SJSA1 (cell line): ENCODE measurements at regions not wholly inside any gene's neighbourhood (a gene's known extent, or its start where the extent isn't known, plus 50 kb on each side); places are given as distances from the start of the nearest gene placed in this dataset.

ENCODE experiments used
- DNase-seq, 2 experiments: peaks; one replicate each; pipeline ENCODE4 v3.0.0-alpha.2; 2015 to 2020; ENCODE audit warnings: low spot score in 2 of 2, low read depth in 1 of 2
- H3K27ac ChIP-seq: fragments of 250-450 bp; sonication (Bioruptor Pico); 2 replicates; pipeline ENCODE4 v1.5.1; 2020; ENCODE audit warnings: mild to moderate bottlenecking, moderate library complexity
- H3K27me3 ChIP-seq: fragments of 250-450 bp; sonication (Bioruptor Pico); replicated peaks from 2 replicates; pipeline ENCODE4 v1.5.1; 2020; ENCODE audit warnings: mild to moderate bottlenecking, moderate library complexity
- H3K36me3 ChIP-seq: fragments of 250-450 bp; sonication (Bioruptor Pico); 2 replicates; pipeline ENCODE4 v1.5.1; 2020; ENCODE audit warnings: mild to moderate bottlenecking
- H3K4me1 ChIP-seq: fragments of 250-450 bp; sonication (Bioruptor Pico); replicated peaks from 2 replicates; pipeline ENCODE4 v1.6.1; 2021; ENCODE audit warnings: mild to moderate bottlenecking
- H3K4me3 ChIP-seq: fragments of 250-450 bp; sonication (Bioruptor Pico); 2 replicates; pipeline ENCODE4 v1.5.1; 2020; ENCODE audit warnings: mild to moderate bottlenecking
- H3K9me3 ChIP-seq: fragments of 250-450 bp; sonication (Bioruptor Pico); replicated peaks from 2 replicates; pipeline ENCODE4 v1.5.1; 2020; ENCODE audit warnings: mild to moderate bottlenecking

DNA sequence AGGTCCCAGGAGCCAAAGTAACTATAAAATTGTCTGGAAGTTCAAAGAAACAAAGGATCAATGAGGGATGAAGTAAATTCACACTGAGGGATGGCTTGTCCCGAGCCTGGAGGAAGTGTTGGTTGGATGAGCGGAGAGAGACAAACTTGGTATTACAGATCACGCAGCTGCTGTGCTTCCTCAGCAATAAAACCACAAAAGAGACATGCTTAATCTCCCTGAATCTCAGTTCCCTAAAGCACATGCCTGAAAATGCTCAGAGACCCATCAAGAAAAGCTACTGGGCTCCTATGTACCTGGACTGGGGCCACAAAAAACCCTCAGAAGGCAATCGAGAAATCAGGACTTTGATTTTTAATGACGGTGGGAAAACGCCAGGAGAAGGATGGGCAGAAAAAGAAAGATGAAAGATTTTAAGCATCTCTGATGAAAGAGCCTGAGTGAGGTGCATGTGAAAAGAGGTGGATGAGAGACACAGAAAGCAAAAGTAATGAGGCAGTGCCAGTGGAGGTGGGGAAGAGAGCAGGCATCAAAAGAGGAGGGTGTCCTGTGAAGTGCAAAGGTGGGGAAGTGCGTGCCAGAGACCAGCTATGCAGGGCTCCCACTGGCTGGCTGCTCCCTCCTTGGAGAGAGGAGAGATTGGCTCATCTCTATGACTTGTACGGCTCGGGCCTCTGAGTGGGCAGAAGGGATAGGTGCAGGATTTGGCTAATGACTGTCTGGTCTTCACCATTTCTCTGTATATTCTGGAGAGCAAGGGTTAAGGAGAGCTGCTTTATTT is 143.7 kb downstream of the ABCC12 start:
- DNase-seq, result no peak
- Histone ChIP-seq H3K36me3 (no peaks in the 10 kb centered on the region), H3K27me3 (no peaks in the 10 kb centered on the region)

DNA sequence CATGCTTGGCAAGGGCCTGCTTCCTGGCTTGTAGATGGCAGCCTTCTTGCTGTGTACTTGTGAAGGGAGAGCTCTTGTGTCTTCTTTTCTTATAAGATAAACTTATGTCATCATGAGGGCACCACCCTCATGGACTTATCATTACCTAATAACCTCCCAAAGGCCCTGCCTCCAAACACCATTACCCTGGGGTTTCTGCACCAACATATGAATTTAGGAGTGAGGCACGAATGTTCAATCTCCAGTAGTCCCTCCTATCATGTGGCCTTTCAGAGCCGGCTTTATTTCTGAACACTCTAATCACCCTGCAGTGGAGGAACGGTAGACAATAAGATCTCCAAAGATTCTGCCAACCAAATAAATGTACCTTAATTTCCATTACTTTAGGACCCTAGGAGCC is 144.3 kb downstream of the ABCC12 start:
- DNase-seq, result no peak
- Histone ChIP-seq H3K4me3 (no peak overlapping the region), H3K27me3 (no peaks in the 10 kb centered on the region), H3K9me3 (no peaks in the 10 kb centered on the region), H3K36me3 (no peaks in the 10 kb centered on the region), H3K27ac (no peak overlapping the region), H3K4me1 (no peaks in the 10 kb centered on the region)

More for the DNA sequence above, 143.7 kb downstream of the ABCC12 start:
- no peak overlapping the region for H3K27ac ChIP-seq
- H3K4me1 ChIP-seq, result no peaks in the 10 kb centered on the region
- H3K4me3 ChIP-seq, result no peak overlapping the region
- H3K9me3 ChIP-seq, result no peaks in the 10 kb centered on the region

DNA sequence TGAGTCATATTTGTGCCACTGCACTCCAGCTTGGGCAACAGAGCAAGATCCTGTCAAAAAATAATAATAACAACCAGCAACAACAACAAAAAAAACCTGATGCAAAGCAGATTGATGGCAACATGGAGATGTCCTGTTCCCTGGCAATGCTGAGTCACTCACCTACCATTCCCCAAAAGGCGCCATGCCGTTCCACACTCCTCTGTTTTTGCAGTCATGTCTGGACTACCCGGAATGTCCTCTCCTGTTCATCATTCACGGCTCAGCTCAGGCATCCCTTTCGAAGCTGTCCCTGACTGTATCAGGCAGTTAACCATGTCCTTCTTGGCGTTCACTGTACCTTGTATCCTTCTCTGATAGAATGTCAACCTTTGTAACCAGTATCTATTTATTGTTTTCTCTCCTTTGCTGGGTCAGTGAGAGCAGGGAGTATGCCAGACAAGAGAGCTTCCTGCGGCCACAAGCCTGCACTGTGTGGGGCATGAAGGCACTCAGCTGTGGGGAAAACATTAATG is 147.7 kb downstream of the ABCC12 start:
- Histone ChIP-seq H3K27ac (no peak overlapping the region), H3K36me3 (no peaks in the 10 kb centered on the region), H3K27me3 (no peaks in the 10 kb centered on the region), H3K4me1 (no peaks in the 10 kb centered on the region), H3K4me3 (no peak overlapping the region), H3K9me3 (no peaks in the 10 kb centered on the region)
- DNase-seq, result no peak

DNA sequence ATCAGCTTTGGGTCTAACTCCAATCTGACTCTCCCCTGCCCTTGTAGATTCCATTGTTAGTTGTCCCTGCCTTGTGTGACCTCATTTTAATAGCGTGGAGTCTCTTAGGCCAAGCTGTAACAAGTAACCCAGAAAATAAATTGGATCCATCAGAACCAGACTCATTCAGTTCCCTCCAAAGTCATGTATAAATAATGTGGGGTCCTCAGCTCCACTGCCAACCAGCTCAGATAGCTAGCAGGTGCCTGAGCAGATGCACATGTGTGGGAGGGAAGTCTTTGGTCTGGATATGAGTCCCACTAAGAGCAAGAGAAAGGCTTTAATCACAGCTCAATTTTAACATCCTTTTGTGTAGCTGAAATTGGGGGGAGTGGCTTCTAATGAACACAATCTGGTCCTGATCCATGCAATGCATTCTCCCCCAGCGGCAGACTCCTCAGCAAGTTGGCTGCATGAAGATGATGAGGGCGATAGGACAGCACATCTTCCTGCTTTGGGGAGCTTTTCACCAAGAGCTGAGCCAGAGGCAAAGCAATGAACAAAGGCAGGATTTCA is 151.6 kb downstream of the ABCC12 start:
- Histone ChIP-seq H3K27me3 (no peaks in the 10 kb centered on the region), H3K36me3 (no peaks in the 10 kb centered on the region), H3K9me3 (no peaks in the 10 kb centered on the region), H3K27ac (no peak overlapping the region), H3K4me3 (no peak overlapping the region), H3K4me1 (no peaks in the 10 kb centered on the region)
- no peak for DNase-seq

DNA sequence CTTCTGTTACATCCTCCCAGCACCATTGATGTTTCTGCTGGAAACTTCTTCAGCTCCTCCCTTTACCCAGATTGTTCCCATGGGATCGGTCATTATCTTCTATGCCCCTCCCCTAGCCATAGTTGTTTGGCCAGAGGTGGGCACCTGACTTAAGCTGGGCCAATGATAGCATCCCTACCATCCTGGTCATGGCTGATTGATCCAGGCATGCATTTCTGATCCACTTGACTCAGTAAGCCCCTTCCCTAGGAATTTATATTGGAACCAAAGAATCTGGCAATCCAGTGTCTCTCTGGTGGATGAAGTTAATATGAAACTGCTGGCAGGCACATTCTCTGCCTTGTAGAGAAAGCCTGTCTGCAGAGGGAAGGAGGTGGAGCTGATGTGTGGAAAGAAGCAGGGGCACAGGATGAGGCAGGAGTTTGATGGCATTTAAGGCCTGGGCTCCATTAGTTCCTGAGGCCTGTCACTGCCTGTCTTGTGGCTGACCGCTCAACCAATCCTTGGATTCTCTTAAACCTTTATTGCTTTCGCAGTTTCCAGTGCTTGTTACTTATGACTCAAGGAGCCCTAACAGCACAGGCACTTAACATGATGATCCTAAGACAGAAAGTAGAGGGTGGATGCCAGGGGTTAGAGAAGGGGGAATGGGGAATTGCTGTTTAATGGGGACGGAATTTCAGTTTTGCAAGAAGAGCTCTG is 152.4 kb downstream of the ABCC12 start:
- Histone ChIP-seq H3K4me3 (no peak overlapping the region), H3K4me1 (no peaks in the 10 kb centered on the region), H3K9me3 (no peaks in the 10 kb centered on the region), H3K27me3 (no peaks in the 10 kb centered on the region), H3K36me3 (no peaks in the 10 kb centered on the region), H3K27ac (no peak overlapping the region)
- no peak for DNase-seq

DNA sequence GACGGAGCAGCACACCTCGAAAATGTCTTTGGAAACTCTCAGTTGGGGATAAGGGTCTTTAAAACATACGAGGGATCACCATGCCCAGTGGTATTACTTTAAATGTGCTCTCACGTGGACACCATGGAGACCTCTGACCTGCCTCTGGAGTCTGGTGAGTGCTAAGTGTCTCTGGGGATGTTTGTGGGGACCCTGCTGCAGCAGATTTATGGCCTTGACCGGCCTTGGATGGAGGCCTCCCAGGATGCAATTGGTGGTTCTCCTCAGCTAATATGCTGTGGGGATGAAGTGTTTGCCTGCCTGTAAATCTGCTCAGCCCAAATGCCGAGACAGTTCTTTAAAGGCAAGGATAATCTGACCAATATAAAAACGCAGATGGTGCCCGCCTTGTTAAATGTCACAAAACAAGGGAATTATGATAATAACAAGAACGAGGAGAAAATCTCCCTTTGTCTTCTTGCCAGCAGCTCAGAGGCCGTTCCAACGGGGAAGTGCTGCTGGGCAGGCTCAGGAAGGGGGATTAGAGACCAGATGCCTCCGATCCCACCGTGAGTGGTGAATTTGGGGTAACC is 154.4 kb downstream of the ABCC12 start:
- Histone ChIP-seq H3K4me3 (no peak overlapping the region), H3K36me3 (no peaks in the 10 kb centered on the region)
- DNase-seq, result no peak

DNA sequence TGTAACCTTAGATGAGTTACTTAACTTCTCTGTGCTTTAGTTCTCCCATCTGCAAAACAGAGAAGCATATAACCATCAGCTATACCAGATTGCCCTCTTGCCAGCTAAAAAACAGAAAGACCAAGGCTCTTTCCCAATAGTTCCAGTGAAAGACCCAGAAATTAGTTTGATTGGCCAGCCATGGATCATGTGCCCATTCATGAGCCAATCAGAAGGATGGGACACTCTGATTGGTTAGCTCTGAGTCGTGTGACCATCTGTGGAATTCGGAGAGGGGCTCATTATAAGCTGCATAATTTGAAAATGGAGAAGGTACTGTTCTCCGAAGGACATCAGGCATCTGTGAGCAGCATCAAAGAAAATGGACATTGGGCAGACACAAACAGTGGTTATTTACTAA is 155.2 kb downstream of the ABCC12 start:
- Histone ChIP-seq H3K4me3 (no peak overlapping the region), H3K27me3 (no peaks in the 10 kb centered on the region), H3K36me3 (no peaks in the 10 kb centered on the region), H3K4me1 (no peaks in the 10 kb centered on the region), H3K27ac (no peak overlapping the region), H3K9me3 (no peaks in the 10 kb centered on the region)
- no peak for DNase-seq

More for the DNA sequence above, 154.4 kb downstream of the ABCC12 start:
- no peak overlapping the region for H3K27ac ChIP-seq
- no peaks in the 10 kb centered on the region for H3K27me3 ChIP-seq
- H3K4me1 ChIP-seq, result no peaks in the 10 kb centered on the region
- no peaks in the 10 kb centered on the region for H3K9me3 ChIP-seq

DNA sequence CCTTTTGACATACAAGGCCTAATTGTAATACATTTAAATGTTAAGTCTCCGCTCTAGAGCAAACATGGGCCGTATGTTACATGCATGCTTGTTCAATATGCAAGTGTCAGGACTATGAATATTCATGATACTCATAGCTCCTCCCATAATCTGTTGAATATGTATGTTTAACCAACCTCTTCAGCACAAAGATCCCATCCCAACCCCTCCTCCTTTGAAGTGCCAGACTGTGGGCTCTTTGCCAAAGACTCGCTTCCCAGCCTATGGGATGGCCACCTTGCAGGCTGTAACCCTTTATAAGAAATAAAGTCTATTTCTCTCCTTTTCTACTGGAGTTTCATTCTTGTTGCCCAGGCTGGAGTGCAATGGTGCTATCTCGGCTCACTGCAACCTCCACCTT is 156.2 kb downstream of the ABCC12 start:
- Histone ChIP-seq H3K36me3 (no peaks in the 10 kb centered on the region), H3K4me1 (no peaks in the 10 kb centered on the region), H3K27me3 (no peaks in the 10 kb centered on the region), H3K27ac (no peak overlapping the region), H3K4me3 (no peak overlapping the region), H3K9me3 (no peaks in the 10 kb centered on the region)
- DNase-seq, result no peak

DNA sequence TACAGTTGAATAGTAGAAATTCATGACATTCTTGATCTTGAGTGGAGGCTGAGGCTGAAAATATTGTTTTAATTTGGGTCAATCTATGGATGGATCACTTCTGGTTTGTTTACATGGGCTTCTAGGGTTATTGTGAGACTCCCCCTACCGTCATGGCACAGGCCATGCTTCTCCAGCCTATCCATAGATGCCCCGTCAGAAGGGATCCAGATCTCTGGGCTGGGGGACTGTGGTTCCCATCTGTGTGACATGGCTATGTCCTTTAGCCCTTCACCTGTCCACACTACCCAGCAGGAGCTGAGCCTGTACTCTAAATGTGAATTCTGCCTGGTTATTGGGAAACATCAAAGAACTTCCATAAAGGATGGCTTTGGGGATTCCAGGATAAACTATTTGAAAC is 160.4 kb downstream of the ABCC12 start:
- Histone ChIP-seq H3K9me3 (no peaks in the 10 kb centered on the region), H3K4me3 (no peak overlapping the region)

DNA sequence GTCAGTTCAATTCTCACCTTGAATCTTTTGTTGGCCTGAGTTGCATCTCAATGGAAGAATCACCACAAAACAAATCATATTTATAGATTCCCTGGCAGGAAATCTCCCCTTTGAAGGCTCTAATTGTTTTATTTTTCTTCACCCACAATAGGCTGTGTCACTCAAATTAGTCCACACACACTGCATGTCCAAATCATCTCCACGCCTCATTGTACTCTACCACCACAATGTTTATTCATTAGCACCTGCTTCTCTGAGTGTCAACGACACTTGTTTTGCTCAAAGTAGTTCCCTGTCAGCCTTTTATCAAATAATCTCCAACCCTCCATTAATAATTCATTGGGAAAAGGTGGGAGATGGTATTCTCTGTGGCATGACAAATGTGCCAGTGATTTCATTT is 164.3 kb downstream of the ABCC12 start:
- Histone ChIP-seq H3K4me1 (no peaks in the 10 kb centered on the region), H3K27me3 (no peaks in the 10 kb centered on the region), H3K4me3 (no peak overlapping the region), H3K9me3 (no peaks in the 10 kb centered on the region), H3K27ac (no peak overlapping the region), H3K36me3 (no peaks in the 10 kb centered on the region)
- DNase-seq, result no peak

More for the DNA sequence above, 160.4 kb downstream of the ABCC12 start:
- no peaks in the 10 kb centered on the region for H3K4me1 ChIP-seq
- no peaks in the 10 kb centered on the region for H3K27me3 ChIP-seq
- H3K36me3 ChIP-seq, result no peaks in the 10 kb centered on the region
- no peak for DNase-seq
- no peak overlapping the region for H3K27ac ChIP-seq

DNA sequence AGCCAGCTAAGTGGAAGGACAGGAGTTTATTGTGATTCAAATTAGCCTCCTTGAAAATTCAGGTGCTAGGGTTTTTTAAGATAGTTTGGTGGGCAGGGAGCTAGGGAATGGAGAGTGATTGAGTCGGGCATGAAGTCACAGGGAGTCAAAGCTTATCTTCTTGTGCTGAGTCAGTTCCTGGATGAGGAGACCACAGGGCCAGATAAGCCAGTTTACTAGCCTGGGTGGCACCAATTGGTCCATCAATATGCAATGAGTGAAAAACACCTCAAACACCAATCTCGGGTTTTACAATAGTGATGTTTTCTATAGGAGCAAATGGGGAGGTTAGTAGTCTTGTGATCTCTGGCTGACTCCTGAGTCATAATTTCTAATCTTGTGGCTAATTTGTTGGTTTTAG is 165.1 kb downstream of the ABCC12 start:
- DNase-seq, result no peak
- H3K9me3 ChIP-seq, result no peaks in the 10 kb centered on the region
- no peaks in the 10 kb centered on the region for H3K4me1 ChIP-seq
- H3K27me3 ChIP-seq, result no peaks in the 10 kb centered on the region
- no peak overlapping the region for H3K4me3 ChIP-seq
- H3K27ac ChIP-seq, result no peak overlapping the region
- no peaks in the 10 kb centered on the region for H3K36me3 ChIP-seq

DNA sequence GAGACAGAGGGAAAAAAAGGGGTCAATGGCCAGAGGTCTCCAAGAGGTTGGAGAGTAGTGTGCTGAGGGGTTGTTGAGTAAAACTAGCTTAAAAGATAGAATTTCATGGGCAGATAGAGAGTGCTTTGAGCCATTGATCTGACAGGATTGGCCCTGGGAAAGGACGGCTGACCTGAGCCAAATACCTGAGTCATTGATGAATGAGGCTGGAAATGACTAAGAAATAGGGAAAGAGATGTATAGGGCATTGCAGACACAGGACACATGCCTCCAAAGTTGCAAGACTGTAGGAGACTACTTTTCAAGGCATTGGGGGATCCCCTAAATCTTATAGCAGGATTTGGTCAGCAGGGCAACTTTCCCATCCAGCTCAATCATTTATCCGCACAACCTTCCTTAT is 168.7 kb downstream of the ABCC12 start:
- Histone ChIP-seq H3K36me3 (no peaks in the 10 kb centered on the region), H3K4me1 (no peaks in the 10 kb centered on the region), H3K4me3 (no peak overlapping the region), H3K27me3 (no peaks in the 10 kb centered on the region), H3K9me3 (no peaks in the 10 kb centered on the region), H3K27ac (no peak overlapping the region)
- DNase-seq, result no peak

DNA sequence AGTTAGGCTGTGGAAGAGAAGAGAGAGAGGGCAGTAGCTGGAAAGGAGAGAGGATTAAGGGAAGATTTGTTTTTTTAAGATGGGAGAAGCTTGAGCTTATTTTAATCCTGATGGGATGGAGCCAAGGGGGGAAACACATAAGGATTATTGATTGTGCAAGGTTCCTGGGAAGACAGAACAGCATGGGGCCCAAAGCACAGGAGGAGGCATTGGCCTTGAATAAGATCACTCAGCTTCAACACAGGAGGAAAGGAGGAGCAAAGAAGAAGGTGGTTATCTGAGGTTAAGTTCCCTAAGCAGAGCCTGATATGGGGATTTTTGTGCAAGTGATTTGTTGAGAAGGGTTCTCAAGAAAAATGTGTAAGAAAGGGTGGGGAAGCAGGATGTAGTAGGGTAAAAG is 169.8 kb downstream of the ABCC12 start:
- Histone ChIP-seq H3K4me3 (no peak overlapping the region), H3K4me1 (no peaks in the 10 kb centered on the region), H3K27me3 (no peaks in the 10 kb centered on the region), H3K27ac (no peak overlapping the region), H3K9me3 (no peaks in the 10 kb centered on the region), H3K36me3 (no peaks in the 10 kb centered on the region)
- DNase-seq, result no peak

DNA sequence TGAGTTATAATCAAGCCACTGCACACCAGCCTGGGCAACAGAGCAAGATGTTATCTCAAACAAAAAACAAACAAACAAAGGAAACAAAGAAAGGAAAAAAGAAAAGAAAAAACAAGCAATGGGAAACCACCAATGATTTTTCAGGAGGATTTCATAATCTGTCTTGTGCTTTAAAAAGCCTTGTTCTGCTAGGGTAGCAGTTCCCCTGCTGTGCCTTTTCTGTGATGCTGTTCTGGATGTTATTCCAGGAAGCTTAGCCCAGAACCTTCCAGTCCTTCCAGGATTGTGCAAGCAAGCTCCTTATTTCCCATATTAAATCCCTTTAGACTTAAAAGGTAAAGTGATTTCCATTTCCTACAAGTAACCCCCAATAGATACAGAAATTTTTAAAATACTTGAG is 171.1 kb downstream of the ABCC12 start:
- no peak for DNase-seq
- Histone ChIP-seq H3K27ac (no peak overlapping the region), H3K4me3 (no peak overlapping the region)

More for the DNA sequence above, 171.1 kb downstream of the ABCC12 start:
- no peaks in the 10 kb centered on the region for H3K27me3 ChIP-seq
- no peaks in the 10 kb centered on the region for H3K9me3 ChIP-seq
- H3K36me3 ChIP-seq, result no peaks in the 10 kb centered on the region
- no peaks in the 10 kb centered on the region for H3K4me1 ChIP-seq
